ENCODE measurements at regions not wholly inside any gene's neighbourhood (a gene's known extent, or its start where the extent isn't known, plus 50 kb on each side); places are given as distances from the start of the nearest gene placed in this dataset.

- TF ChIP-seq EZH2 (IDR thresholded peaks at IDR 0.05) (no peak), POLR2AphosphoS5 (IDR thresholded peaks at IDR 0.05; ENCODE audit: borderline replicate concordance, low read depth, low read length) (no peak)
These were observed 75.4 kb upstream of the CNTLN start for GRCh38 chr9:17059465-17059864.

Data from SK-N-MC (cell line).